ENCODE measurements at regions not wholly inside any gene's neighbourhood (a gene's known extent, or its start where the extent isn't known, plus 50 kb on each side); places are given as distances from the start of the nearest gene placed in this dataset.

DNA sequence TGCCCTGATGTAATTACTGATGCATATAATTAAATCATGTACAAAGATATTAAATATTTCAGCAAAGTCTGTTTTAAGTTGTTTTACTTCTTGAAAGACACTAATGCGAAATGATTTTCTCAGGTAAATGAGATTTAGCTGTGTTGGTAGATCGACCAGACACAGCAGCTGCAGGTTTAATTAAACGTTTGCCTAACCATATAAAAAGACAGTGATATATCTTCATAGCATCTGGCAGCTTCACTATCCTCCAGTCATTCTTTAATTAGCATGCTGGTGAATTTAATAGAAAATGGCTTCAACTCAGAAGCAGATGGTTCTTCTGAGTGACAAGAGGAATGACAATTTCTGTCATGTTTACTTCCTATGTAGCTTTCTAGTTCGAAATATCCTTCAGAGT is 69.3 kb downstream of the NHLRC3 start:
- Histone ChIP-seq H3K79me2 (ENCODE audit: control insufficient read depth, insufficient read depth, low read length) (no peaks in the 10 kb centered on the region), H3K27me3 (ENCODE audit: control insufficient read depth in 2 of 2, insufficient read depth in 2 of 2, low read length in 2 of 2) (peaks cover 2 to 4% of the 10 kb centered on the region in 2 experiments; a peak in 2 of 5 replicates), H3K9me3 (replicated peaks; ENCODE audit: control insufficient read depth, insufficient read depth, low read depth, low read length) (no peaks in the 10 kb centered on the region), H3K36me3 (ENCODE audit: control insufficient read depth, insufficient read depth, low read length) (no peaks in the 10 kb centered on the region), H3K4me3 (no peak overlapping the region), H2AFZ (ENCODE audit: low read depth, low read length) (no peak overlapping the region), H3K4me1 (replicated peaks in 1 of 2; ENCODE audit: control insufficient read depth in 2 of 2, insufficient read depth in 2 of 2, low read length in 2 of 2) (no peaks in the 10 kb centered on the region), H3K9me1 (ENCODE audit: control insufficient read depth, insufficient read depth, low read length) (no peaks in the 10 kb centered on the region), H3K4me2 (ENCODE audit: insufficient read depth, low read length) (no peak overlapping the region), H3K9ac (ENCODE audit: insufficient read depth in 1 of 2, low read depth in 2 of 2, low read length in 2 of 2) (no peak overlapping the region), H4K20me1 (replicated peaks; ENCODE audit: control insufficient read depth, insufficient read depth, low read length) (no peaks in the 10 kb centered on the region; the same call in 1 of the 2 replicates), H3K27ac (ENCODE audit: extremely low read depth, low read depth, low read length) (no peak overlapping the region)
- ATAC-seq (no peak), FAIRE-seq (no peak), DNase-seq (ENCODE audit: extremely low read depth in 1 of 4, low spot score in 3 of 4) (no peak)
- intact Hi-C loops (cut with micrococcal nuclease) (no loop called here), in situ Hi-C loops (cut with MboI) (no loop called here)
- TF ChIP-seq RBM17 (IDR thresholded peaks at IDR 0.05; ENCODE audit: borderline replicate concordance, low read depth, low read length) (no peak), BCL6 (CRISPR knock-in tag; IDR thresholded peaks at IDR 0.05) (no peak), GTF2E2 (tag; IDR thresholded peaks at IDR 0.05) (no peak), KAT7 (CRISPR knock-in tag; IDR thresholded peaks at IDR 0.05; ENCODE audit: borderline replicate concordance) (no peak), MYNN (IDR thresholded peaks at IDR 0.05) (no peak), MYNN (CRISPR knock-in tag; IDR thresholded peaks at IDR 0.05) (no peak), ZNF282 (CRISPR knock-in tag; IDR thresholded peaks at IDR 0.05) (no peak)
- TF ChIP-seq, protein P1, sequence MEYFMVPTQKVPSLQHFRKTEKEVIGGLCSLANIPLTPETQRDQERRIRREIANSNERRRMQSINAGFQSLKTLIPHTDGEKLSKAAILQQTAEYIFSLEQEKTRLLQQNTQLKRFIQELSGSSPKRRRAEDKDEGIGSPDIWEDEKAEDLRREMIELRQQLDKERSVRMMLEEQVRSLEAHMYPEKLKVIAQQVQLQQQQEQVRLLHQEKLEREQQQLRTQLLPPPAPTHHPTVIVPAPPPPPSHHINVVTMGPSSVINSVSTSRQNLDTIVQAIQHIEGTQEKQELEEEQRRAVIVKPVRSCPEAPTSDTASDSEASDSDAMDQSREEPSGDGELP (CRISPR knock-in tag; IDR thresholded peaks at IDR 0.05; ENCODE audit: borderline replicate concordance): no peak
- TF ChIP-seq, protein P2, sequence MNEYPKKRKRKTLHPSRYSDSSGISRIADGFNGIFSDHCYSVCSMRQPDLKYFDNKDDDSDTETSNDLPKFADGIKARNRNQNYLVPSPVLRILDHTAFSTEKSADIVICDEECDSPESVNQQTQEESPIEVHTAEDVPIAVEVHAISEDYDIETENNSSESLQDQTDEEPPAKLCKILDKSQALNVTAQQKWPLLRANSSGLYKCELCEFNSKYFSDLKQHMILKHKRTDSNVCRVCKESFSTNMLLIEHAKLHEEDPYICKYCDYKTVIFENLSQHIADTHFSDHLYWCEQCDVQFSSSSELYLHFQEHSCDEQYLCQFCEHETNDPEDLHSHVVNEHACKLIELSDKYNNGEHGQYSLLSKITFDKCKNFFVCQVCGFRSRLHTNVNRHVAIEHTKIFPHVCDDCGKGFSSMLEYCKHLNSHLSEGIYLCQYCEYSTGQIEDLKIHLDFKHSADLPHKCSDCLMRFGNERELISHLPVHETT (CRISPR knock-in tag; conservative IDR thresholded peaks at IDR 0.05 in 1 of 2, IDR thresholded peaks at IDR 0.05 in 1 of 2): no peak
- POLR2A ChIA-PET: no interaction called here
- BruUV-seq (replicated peaks): no TSS peak
- 0% methylated on average over 4 of the region's 4 CpGs for WGBS (ENCODE audit: insufficient coverage, low coverage, missing lambda C conversion rate)
- CTCF ChIA-PET (ENCODE audit: low intra/inter-chr PET ratio): no interaction called here
